HG02759 (cell line): ENCODE measurements at regions not wholly inside any gene's neighbourhood (a gene's known extent, or its start where the extent isn't known, plus 50 kb on each side); places are given as distances from the start of the nearest gene placed in this dataset.
A peak's percentile ranks its signal among the peaks of the same experiment; 100 is the strongest.

Experiments used
- ATAC-seq: cut with Tn5 transposase; IDR thresholded peaks from one replicate; pipeline ENCODE4 v1.9.1; 2021; ENCODE audit warnings: mild to moderate bottlenecking, moderate library complexity; ENCODE audit not compliant: unreplicated experiment

DNA sequence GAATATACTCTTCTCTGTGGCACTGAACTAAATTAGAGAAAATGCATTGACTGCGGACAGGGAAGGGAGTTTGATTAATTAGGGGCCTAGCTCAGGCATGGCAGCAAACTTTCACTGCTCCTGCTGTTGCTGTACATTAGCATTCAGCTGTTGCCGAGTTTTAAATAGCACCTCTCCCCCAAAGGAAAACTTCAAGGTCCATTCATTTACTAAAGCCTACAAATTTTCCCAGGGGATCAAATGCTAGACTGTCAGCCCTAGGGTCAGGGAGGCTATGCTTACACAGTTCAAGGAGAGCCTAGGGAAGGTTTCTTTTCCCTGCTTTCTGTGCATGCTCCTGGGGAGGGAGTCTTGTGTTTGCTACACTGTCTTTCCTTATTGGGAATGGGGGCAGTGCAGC lies 60.0 kb upstream of the GZMB start:
- ATAC-seq = no peak

DNA sequence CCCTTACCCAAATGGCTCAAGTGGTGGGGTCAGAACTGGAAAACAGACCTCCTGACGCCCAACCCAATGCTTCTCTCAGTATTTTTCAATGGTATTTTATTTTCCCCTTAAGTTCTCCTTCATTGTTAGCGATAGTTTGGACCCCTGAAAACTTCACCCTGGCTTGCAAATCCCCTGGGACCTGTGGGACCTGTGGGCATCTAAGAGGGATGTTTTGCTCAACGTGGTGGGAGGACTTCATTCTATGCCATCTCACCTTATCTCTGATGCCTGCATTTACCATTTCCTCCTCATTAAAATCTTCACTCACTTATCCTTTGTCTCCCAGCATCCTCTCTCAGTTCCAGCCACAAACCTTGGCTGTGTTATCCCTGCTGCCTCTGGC lies 59.4 kb upstream of the GZMB start:
- no peak for ATAC-seq

DNA sequence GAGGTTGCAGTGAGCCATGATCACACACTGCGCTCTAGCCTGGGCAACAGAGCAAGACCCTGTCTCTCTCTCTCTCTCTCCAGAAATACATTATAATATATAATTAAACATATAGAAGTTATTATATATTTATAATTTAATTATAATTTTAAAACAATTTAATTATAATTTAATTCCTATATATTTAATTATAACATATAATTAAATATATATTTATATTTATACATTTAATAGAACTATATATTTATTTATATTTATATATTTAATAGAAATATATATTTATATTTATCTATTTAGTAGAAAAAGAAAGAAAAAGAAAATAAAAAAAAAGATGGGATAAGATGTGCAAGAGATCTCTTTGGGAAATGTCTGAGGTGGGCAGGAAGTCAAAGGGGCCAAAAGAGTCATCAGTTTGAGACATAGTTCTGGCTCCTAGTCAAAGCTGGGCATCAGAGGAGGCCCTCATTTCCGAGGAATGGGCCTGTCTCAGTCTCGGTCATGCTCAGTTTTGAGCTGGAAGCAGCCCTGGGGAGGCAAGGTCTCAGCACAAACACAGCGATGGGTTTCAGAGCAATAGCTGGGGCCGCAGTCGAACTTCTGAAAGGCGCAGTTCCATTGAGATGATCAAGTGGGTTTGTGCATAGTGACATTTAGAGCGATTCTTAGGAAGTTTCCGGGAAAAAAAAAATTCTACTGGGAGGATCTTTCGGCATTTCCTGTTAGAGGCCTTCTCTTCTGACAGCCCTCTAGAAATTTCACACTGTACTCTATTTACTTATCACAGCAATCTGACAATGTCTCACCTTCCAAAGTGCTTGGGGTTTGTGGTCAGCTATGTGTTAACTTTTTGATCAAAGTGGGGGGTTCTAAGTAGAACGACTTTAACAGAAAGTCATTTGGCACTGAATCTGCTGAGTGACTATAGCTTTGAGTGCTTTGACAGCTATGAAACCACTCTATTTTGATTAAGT lies 58.7 kb upstream of the GZMB start:
- ATAC-seq = no peak

DNA sequence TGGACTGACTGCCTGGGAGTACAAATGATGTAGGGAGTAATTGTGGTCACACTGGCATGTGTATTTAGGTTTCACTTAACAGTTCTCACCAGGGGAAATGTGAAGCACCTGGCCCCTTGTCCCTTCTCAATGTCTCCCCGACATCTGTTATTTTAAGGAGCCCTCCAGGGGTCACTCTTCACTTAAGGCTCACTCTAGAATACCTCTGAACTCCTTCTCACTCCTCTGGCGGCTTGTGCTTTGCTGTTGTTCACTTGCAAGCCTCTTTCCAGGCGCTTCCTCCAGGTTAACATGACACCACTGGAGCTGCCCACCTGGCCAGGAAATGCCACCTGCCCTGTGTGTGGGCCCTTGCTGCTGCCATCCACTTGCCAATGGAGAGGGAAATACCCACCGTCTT lies 56.5 kb upstream of the GZMB start:
- ATAC-seq = peak; percentile 35

DNA sequence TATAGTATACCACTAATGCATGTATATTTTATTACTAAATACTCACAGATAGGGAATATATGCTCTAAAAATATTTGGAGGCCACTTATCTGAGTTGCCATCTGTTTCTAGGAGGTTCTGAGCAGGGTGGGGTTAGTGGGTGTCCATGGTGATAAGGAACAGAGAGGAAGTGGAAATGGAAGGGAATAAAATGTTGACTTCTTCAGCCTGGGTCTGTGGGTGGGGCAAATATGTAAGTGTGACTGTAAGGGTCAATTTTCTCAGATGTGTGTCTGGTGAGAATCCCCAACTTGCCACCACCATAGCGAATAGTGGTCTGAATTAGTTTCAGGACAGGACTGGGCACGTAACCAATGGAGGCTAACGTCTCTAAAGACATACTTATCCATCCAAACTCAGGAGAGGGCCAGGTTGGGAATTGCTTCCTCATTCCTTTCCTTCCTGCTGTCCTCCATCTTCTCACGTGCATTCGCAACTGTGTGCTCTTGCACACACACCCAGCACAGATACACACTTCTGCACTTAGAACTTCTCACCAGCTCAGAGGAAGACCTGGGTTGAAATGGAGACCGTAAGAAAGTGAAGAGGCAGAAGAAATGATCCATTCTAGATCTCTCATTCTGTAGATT lies 54.2 kb upstream of the GZMB start:
- no peak for ATAC-seq
